GM18511 (cell line): ENCODE measurements at regions not wholly inside any gene's neighbourhood (a gene's known extent, or its start where the extent isn't known, plus 50 kb on each side); places are given as distances from the start of the nearest gene placed in this dataset.
A peak's percentile ranks its signal among the peaks of the same experiment; 100 is the strongest.
"Not testable (repeated sequence)": the region's sequence is repeated elsewhere in the genome, so short reads cannot be mapped to it uniquely, and the experiment has no call there.

Experiments
- ATAC-seq: cut with Tn5 transposase; IDR thresholded peaks from one replicate; pipeline ENCODE4 v1.9.1; 2021; ENCODE audit warnings: mild to moderate bottlenecking, moderate library complexity; ENCODE audit not compliant: unreplicated experiment

DNA sequence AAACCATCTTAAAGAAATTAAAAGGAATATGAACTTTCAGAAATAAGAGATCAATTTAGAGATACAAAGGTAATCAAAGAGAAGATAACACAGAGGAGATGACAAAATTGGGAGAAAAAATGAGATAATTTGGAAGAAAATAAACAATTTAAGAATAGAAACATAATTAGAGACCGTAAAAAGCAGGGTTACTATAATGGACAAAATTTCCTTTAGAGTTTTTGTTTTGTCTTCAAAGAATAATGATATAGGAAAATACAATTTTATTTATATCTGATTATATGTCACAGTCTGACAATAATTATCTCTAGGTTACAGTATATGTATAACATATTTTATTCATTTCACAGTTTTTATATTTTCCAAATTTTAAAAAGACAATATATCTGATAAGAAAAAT lies 716.4 kb upstream of the ZNF804A start:
- ATAC-seq: no peak

DNA sequence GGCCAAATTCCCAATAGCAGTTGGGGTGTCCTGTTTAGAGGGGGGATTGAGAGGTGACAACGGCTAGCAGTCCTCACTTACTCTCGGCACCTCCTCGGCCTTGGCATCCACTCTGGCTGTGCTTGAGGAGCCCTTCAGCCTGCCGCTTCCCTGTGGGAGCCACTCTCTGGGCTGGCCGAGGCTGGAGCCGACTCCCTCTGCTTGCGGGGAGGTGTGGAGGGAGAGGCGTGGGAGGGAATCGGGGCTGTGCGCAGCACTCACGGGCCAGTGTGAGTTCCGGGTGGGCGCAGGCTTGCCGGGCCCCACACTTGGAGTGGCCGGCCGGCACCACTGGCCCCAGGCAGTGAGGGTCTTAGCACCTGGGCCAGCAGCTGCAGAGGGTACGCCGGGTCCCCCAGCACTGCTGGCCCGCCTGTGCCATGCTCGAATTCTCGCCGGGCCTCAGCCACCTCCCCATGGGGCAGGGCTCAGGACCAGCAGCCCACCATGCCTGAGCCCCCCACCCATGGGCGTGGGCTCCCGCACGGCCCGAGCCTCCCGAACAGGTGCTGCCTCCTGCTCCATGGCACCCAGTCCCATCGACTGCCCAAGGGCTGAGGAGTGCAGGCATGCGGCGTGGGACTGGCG lies 705.9 kb upstream of the ZNF804A start:
- no peak for ATAC-seq

DNA sequence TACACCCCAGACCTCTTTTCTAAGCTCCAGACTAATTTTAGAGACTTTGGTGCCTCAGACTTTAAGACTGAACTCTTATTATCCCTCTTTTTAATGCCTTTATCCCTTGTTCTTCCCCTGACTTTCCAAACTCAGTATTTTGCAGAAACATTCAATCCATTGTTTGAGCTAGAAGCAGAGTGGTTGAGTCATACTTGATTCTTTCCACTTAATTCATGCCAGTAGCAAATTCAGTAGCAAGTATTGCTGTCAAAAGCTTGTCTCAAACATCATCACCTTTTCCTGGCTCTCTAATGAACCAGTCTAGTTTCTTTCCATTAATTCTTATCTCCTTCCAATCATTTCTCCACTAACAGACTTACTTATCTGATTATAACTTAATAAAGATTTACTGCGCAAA lies 699.7 kb upstream of the ZNF804A start:
- ATAC-seq: no peak

DNA sequence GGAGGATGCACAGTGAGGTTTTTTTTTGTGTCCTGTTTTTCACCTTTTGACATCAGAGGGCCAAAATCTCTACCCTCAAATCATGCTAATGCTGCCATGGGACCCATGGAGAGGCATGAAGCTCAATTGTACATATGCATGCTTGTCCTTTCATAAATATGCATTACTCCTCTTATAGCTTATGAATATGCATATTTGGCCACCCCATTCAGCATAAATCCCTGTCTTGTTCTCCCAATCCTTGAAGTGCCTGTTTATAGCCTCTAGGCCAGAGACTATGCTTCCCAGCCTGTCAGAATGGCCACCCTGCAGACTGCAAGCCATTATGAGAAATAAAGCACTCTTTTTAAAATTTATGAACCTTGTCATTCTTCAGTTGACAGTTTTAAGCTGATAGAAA lies 696.4 kb upstream of the ZNF804A start:
- ATAC-seq: no peak

DNA sequence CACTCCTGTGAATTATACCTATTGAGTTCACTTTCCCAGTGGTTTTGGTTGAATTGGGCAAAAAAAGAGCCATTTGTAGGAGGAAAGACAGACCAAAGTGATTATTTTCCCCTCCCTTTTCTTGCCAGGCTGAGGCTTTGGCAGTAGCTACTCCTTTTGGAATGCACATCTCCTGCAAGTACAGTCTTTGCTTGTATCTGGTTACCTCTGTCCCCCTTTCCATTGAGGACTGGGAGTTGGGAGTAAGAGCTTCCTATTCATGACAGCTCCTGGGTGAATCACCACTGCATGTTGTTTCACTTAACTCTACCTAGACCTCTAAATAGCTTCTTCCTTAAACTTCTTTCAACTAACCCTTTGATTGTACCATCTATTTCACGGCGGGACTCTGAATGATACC lies 695.3 kb upstream of the ZNF804A start:
- ATAC-seq: no peak

DNA sequence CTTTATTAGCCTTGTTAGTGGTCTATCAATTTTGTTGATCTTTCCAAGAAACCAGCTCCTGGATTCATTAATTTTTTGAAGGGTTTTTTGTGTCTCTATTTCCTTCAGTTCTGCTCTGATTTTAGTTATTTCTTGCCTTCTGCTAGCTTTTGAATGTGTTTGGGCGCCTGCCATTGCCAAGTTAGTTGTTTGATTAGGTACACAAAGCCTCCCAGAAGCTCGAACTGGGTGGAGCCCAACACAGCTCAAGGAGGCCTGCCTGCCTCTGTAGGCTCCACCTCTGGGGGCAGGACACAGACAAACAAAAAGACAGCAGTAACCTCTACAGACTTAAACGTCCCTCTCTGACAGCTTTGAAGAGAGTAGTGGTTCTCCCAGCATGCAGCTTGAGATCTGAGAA lies 682.3 kb upstream of the ZNF804A start:
- ATAC-seq: not testable (repeated sequence)

DNA sequence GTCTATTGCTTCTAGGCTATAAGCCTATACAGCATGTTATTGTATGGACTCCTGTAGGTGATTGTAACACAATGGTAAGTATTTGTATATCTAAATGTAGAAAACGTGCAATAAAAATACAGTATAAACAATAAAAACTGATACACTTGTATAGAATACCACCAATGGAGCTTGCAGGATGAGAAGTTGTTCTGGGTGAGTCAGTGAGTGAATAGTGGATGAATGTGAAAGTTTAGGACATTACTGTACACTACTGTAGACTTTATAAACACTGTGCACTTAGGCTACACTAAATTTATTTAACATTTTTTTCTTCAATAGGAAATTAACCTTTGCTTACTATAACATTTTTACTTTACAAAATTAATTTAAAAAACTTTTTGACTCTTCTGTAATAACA lies 679.2 kb upstream of the ZNF804A start:
- no peak for ATAC-seq

DNA sequence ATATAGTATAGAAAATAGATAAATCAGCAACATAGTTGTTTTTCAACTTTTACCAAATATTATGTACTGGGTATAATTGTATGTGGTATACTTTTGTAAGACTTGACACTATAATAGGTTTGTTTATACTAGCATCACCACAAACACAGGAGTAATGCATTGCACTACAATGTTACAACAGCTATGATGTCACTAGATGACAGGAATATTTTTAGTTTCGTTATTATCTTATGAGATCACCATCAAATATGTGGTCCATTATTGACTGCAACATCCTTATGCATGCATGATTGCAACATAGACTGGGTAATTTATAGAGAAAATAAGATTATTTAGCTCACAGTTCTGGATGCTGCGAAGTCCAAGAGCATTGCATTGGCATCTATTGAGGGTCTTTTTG lies 678.4 kb upstream of the ZNF804A start:
- ATAC-seq: no peak

DNA sequence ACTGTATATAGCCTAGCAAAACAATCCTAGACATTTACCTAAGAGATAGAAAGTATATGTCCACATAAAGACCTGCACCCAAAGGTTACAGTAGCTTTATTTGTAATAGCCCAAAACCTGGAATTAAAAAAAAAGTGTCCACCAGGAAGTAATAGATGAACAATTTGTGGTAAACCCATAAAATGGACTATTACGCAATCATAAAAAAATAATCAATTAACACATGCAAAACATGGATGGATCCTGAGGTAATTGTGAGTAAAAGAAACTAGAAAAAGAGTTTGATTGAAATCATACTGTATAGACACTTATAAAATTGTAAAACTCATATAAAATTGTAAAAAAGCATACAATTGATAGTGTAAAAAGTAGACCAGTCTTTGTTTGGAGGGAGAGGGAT lies 673.0 kb upstream of the ZNF804A start:
- no peak for ATAC-seq

DNA sequence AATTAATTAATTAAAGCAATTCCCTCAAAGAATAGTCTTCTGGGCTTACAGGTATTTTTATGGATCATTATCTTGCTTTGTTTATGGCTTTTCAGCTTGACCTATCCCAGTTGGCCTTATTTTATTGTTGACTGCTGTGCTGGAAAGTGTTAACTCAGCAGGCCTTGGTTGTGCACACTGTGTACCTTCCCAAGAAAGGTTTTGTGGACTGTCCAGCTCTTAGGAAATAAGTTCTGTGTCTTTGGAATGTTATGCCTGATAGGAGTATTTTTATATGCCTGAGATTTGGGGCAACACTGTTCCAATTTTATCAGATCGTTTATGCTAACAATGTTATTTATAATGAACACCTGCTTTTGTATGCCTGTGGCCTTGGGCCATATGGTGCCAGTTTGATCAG lies 671.9 kb upstream of the ZNF804A start:
- ATAC-seq: no peak

DNA sequence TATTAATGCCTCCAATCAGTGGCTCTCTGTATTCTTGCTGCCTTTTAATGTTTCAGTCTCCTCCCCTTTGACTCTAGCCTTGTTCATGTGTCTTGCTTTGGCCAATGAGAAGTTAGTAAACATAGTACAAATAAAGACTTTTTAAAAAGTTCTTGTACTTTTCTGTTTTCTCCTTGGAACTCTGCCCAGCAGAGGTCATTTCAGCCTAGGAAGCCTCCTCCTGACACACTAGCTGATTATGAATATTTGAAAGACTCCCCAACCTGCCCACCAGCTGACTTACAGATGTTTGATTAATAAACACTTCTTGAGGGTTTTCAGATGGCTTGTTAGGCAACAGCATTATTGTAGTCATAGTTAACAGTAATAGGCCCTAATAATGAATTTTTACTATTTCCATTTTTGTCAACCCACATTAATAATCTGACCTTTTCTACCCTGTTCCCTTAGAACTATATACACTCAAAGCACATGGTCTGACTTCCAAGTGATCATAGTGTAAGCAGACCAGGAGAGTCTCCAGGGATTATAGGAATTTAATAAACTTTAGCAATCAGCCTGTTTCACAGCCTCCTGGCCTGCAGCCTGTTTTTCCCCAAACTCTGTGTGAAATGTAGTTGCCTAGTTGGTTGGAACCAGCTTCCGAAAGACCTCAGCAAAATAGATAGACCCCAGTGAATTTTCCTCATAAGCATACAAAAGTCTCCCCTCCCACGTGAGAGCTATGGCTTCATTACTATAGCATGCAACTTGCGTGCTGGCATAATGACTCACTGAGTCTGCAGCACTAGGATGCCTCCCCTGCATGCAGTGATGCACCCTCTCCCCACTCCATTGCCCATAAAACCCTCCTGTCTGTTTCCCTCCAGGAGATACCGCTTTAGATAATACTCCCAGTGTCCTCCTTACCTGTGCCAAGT lies 670.7 kb upstream of the ZNF804A start:
- no peak for ATAC-seq

DNA sequence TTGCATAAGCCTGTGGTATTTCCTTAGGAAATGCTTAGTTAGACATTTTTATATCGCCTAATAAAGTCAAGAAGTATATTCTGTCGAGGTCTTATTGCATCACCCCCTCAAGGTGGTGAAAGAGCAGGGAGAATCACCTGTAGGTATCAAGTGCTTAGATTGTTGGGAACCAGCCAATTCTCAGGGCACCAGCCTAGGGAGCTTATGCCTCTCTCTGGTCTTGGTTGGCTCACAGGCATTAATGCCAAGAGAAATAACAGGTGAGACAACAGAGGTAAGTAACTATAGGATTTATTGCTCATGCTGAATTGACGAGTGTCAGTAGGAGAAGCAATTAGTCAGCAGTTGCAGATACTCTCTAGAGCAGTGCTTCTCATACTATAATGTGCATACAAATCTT lies 663.3 kb upstream of the ZNF804A start:
- no peak for ATAC-seq

DNA sequence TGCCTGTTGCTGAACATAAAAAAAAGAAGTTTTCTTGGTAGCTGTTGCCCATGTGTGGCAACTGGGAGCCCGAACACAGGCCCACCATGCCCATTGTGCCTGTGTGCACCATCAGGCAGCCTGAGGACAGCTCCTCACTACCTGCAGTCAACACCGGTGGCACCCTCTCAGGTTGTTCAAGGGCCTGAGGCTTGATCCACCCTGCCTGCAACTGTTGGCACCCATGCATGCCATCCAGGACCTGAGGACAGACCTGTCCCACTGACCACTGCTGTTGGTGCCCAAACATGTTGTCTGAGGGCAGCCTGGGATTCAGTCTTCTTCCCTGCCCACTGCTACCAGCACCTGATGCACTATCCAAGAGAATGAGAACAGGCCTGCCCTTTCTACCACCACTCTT lies 661.1 kb upstream of the ZNF804A start:
- no peak for ATAC-seq

DNA sequence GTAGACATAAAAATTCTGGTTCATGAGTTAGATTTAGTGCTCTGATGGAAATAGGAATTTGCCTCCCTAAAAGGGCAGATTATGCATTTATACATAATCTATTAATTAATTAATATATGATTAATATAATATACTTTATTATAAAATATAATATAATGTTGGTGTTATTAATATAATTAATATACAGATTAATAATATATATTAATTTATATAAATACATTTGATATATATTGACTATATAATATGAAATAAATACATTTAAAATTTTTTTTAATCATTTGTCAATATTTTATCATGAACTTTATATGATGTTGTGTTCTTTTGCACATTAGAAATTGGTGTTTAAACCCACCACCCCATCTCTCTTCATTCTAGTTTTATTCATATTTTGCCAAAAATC lies 652.1 kb upstream of the ZNF804A start:
- no peak for ATAC-seq

DNA sequence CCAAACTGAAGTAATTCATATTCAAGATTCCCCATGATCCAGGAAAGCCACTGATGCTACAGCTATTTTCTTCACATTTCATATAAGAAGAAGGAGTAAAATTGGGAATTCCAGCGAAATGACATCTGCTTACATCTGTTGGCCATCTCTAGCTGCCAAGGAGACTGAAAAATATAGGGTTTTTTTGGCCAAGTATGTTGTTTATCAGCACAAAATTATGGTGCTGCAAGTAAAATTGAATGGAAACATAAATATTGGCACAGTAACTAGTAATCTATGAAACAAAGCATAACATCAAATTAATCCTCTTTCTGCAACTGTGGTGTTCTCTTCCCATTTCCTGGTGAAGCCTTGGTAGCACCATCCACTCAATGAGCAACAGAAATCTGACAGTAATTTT lies 649.5 kb upstream of the ZNF804A start:
- ATAC-seq: no peak

DNA sequence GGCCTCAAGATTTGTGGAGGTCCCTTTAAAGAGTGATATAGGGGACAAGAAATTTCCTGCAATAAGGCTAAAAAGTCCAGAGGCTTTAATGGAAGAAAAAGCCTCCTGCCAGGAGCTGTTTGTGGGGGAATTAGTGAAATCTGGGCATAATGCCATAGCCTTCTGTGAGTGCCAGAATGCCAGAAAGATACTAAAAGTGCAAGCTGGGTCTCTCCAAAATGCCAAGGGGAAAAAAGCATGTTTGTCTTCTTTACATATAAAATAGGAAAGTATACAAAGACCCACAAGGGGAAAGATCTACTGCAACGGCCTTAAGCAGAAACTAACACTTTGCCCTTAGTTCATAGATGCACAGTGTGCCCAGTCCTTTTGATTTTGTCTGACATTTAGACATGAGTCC lies 647.7 kb upstream of the ZNF804A start:
- ATAC-seq: no peak

DNA sequence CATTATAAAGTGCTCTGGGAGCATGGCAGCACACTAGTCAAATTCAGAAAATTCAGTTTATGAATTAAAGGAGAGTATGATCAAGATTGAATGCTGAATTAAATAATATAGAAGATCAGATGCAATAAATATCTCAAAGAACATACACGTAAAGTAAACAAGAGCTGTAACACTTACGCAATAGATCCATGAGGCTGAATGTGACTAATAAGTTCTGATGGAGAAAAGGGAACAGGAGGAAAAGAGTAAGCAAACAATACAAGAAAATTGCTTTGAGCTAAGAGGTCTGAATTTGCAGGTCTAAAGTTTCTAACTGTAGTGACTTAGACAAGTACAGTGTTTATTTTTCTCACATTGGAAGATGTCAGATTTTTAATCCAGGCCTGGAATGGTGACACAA lies 646.7 kb upstream of the ZNF804A start:
- no peak for ATAC-seq

DNA sequence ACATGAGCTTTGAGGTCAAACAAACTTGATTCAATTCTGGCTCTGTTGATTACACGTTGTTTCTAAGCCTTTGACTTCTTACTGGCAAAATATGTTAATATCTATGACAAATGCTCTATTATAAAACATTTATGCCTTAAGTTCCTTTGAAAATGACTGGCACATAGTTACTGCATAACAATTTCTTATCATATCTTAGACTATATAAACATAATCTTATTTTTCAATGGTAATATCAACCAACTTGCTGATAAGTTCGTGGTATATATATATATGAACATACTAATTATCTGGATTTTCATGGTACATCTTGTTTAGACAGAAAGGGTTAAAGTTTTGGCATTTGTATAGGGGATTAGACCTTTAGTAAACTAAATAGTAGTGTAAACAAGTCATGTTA lies 645.6 kb upstream of the ZNF804A start:
- ATAC-seq: no peak

DNA sequence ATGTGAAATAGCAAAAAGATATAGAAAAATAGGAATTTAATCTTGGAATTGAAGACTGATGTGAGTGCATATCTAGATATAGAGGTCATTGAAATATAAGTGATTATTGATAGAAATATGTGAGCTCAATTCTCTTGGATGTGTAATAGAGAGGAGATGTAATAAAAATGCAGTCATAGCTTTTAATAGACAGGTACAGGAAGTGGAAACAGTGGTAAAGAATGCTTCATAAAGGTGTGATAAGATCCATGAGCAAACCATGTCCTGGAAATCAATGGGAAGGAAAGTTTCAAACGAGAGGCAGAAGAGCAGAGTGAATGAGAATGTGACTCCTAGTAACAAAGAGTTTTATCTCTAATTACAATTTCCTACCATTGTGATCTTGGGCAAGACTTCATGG lies 634.7 kb upstream of the ZNF804A start:
- no peak for ATAC-seq

DNA sequence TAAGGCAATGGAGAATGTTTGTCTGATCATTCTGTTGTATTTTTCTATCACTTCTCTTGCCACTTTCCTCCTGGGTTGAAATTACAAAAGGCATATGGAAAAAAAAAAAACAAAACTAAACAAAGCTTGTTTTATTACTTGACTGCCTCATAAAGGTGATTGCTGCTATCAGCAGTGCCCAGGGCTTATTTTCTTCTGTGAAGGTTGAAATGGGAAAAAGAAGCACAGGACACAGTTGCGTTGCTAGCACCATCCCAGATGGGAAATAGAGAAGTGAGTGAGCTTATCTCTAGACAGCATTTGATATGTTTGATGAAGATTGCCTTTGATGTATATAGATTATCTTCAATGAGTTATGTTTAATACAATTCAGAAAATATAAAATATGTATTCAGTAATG lies 633.8 kb upstream of the ZNF804A start:
- ATAC-seq: no peak

DNA sequence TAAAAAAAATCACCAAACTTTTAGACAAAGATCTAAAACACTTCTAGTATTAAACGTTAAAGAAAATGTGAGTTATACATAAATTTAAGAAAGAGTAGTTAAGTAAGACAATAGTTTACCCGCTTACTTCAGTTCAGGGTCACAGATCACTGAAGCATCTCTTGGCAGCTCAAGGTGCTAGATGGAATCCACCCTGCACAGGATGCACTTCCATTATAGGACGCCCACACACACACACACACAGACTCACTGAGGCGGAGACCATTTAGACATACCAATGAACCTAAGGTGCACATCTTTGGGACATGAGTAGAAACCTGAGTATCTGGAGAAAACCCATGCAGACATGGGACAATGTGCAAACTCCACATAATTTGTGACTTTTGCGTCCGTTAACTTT lies 630.6 kb upstream of the ZNF804A start:
- peak; percentile 75 for ATAC-seq

DNA sequence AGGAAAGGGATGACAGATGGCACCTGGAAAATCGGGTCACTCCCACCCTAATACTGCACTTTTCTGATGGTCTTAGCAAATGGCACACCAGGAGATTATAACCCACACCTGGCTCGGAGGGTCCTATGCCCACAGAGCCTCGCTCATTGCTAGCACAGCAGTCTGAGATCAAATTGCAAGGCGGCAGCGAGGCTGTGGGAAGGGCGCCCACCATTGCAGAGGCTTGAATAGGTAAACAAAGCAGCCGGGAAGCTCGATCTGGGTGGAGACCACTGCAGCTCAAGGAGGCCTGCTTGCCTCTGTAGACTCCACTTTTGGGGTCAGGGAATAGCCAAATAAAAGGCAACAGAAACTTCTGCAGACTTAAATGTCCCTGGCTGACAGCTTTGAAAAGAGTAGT lies 622.7 kb upstream of the ZNF804A start:
- ATAC-seq: not testable (repeated sequence)

DNA sequence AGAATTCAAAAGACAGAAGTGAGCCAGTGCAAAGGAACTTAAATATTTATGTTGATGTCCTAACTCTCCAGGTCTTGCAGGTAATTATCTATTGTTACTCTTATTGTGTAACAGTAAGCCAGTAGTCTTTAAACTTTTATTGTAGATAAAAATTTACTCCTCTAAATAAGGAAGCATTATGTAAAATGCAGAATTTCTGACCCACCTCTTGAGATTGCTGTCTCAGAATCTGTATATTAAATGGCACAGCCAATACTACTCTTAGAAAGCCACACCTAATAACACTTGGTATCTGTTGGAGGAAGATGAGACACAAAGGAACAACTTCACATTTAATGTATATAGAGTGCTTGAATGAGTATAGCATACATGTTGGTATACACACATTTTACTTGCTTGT lies 613.5 kb upstream of the ZNF804A start:
- ATAC-seq: no peak
